ENCODE measurements at regions not wholly inside any gene's neighbourhood (a gene's known extent, or its start where the extent isn't known, plus 50 kb on each side); places are given as distances from the start of the nearest gene placed in this dataset.

GRCh38 chr3:5678844-5679243, 491.3 kb downstream of the EDEM1 start:
- TF ChIP-seq, protein P1, sequence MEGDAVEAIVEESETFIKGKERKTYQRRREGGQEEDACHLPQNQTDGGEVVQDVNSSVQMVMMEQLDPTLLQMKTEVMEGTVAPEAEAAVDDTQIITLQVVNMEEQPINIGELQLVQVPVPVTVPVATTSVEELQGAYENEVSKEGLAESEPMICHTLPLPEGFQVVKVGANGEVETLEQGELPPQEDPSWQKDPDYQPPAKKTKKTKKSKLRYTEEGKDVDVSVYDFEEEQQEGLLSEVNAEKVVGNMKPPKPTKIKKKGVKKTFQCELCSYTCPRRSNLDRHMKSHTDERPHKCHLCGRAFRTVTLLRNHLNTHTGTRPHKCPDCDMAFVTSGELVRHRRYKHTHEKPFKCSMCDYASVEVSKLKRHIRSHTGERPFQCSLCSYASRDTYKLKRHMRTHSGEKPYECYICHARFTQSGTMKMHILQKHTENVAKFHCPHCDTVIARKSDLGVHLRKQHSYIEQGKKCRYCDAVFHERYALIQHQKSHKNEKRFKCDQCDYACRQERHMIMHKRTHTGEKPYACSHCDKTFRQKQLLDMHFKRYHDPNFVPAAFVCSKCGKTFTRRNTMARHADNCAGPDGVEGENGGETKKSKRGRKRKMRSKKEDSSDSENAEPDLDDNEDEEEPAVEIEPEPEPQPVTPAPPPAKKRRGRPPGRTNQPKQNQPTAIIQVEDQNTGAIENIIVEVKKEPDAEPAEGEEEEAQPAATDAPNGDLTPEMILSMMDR (IDR thresholded peaks at IDR 0.05), result no peak
- TF ChIP-seq POLR2A (IDR thresholded peaks at IDR 0.05), result no peak
